NCI-H82 treated with DMSO at 0.1 percent for 48 hours (cell line): ENCODE measurements at regions not wholly inside any gene's neighbourhood (a gene's known extent, or its start where the extent isn't known, plus 50 kb on each side); places are given as distances from the start of the nearest gene placed in this dataset.

Experiments used
- DNase-seq: peaks from one replicate; lab custom pipeline; 2025; ENCODE audit not compliant: unreplicated experiment; lab: John Stamatoyannopoulos, UW

- DNase-seq = no peak
Observed at GRCh38 chr2:200013906-200014305, 58.5 kb downstream of the MAIP1 start.

DNA sequence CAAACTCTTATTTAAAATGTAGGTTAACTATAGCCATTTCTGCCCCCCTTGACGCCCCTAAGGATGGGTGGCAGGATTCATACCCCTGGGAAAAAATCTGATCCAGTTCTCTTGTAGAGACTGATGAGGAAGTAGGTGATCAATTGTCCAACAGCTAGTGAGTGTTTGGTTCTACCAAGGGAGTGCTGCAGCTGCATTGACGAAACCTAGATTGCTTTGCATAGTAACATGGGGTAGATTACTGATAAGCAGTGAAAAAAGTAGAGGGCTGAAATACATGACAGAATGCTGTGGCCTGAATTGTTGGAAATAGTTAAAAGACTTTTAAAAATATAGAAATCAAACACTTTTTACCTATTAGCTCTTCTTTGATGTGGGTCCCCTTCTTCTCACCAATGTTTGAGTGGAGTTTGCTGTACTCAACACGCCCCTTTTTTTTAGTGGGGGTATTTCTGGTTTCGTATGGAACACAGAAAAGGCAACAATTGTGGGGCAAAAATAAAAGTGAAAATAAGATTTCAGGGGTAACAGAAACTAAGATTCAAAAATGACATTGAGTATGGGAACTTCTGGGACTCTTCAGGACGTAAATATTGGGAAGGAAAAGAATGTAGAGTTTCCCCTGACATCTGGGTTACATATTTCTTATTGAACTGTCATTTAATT, 66.2 kb downstream of the MAIP1 start:
- DNase-seq = no peak

- no peak for DNase-seq
Observed at GRCh38 chr2:200022511-200022910, 67.1 kb downstream of the MAIP1 start.

DNA sequence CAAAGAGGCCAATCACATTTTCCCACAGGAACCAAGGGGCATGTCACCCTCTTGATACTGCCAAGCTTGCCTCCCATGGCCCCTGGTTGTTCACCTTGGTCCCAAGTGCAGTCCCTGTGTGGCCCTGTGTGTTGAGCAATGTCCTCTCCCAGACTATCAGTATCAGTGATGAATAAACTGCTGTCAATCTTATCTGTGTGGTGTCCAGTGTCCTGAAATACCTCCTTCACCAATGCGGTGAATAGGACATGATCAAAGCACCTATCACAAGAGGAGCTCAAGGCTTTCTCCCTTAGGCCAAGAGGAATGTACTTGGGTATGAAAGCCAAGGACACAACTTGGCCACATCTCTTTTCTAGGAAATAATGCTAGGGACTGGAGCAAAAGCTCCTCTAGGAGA, 68.2 kb downstream of the MAIP1 start:
- DNase-seq = no peak

GRCh38 chr2:200025717-200026116, 70.3 kb downstream of the MAIP1 start:
- no peak for DNase-seq

GRCh38 chr2:200026332-200027230, 71.2 kb downstream of the MAIP1 start:
- no peak for DNase-seq

DNA sequence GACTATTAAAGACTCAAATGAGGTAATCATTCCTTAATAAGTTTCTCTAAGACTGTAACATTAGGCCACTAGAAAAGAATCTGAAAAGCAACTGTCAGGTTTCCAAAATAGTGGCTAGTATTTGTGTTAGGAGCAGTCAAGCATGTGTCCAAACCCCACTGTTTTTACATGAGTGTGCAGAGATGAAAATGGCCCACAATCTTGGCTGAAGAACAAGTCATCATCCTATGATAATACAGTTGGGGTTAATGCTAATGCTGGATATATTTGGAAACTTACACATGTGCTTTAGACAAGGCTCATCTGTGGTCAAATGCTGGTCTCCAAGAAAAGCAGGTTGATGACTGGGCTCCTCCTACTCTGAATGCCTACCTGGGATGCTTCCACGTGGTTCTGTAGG, 73.6 kb downstream of the MAIP1 start:
- DNase-seq = no peak

DNA sequence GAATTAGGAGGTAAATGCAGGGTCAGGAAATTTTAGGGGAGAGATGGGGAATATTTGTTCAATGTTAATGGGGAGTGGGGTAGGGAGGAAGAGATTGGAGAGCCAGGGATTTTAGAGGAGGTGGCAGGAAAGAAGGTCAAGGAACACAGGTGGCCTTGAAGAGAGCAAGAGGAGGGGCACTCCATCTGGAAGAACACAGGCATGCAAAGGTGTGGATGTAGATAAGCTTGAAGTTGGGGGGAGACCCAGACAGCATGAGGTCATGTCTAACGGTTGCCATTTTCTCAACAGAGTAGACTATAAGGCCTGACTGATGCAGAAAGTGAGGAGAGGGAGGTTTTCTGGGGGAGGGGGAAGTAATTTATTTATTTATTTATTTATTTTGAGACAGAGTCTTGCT, 77.5 kb downstream of the MAIP1 start:
- no peak for DNase-seq

- peak; percentile 24 for DNase-seq
Observed at GRCh38 chr2:200033929-200034328, 78.5 kb downstream of the MAIP1 start.

GRCh38 chr2:200034816-200035215, 79.4 kb downstream of the MAIP1 start:
- DNase-seq = no peak

GRCh38 chr2:200039724-200040650, 84.6 kb downstream of the MAIP1 start:
- DNase-seq = no peak

- DNase-seq = no peak
Observed at GRCh38 chr2:200040831-200041230, 85.4 kb downstream of the MAIP1 start.

- DNase-seq = peak; percentile 86
Observed at GRCh38 chr2:200041639-200042038, 86.3 kb downstream of the MAIP1 start.

GRCh38 chr2:200042102-200042735, 86.8 kb downstream of the MAIP1 start:
- peak; percentile 71 for DNase-seq

GRCh38 chr2:200042944-200043343, 87.6 kb downstream of the MAIP1 start:
- no peak for DNase-seq

GRCh38 chr2:200044453-200044852, 89.1 kb downstream of the MAIP1 start:
- no peak for DNase-seq

DNA sequence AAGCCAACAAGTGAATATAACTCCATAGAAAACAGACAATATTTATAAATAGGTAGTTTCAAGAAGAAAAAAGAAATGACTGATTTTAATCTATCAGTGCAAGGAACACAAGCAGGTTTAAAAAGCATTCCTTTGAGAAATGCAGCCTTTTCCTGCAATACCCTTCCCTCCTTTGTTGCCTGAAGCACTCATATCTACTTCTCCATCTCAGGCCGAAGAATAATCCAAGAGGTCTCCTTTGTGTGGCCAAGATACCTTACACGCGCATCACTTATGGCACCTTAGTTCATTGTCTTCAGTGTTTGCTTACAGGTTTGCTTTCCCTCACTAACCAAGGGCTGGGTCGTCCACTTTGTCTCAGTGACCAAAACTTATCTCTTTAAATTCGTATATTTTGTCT, 93.0 kb downstream of the MAIP1 start:
- no peak for DNase-seq

GRCh38 chr2:200049086-200049485, 93.7 kb downstream of the MAIP1 start:
- DNase-seq = no peak

DNA sequence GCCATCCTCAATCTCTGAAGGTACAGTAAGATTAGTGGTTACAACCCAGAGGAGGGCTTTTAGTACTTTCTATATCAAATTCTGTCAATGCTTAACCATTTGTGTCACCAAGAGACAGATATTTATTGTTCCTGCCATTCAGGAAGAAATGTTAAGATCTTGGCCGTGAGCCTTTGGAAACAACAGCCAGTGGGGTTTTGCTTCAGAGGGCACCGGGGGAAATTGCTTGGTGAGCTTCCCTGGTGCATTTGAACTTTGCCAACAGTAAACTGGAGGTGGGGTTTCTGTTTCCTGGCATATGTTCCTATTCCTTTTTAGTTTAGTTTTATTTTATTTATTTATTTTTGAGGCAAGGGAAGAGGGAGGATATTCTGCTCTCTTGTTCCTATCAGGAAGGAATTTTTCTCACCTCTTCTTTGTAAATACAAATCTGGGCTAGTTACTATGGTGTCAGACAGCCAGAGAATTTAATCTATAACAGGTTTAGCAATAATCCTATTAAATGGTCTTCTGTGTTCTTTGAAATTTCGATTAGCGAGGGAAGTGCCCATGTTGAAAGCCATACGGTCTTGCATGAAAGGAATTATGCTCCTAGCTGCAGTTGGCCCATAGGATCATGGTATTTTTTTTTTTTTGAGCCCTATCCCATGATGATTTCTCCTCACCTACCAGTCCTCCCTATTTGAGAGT, 95.7 kb downstream of the MAIP1 start:
- peak; percentile 99 for DNase-seq

DNA sequence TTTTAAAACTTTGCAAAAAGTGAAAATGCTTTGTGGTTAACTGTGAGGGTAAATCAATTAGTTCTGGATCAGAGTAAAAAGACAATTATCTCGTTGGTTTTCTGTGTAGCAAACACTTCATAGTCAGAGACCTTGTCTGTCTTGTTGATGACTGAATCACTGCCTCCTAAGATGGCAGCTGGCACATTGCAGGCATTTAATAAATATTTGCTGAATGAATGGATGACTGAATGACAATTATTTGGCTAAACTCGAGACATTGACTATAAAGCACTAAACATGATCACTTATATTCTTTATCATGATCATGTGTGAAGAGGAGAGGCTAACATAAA, 96.2 kb downstream of the MAIP1 start:
- no peak for DNase-seq
